Mesenchymal stem cell (in vitro differentiated cells and primary cell): ENCODE measurements at regions not wholly inside any gene's neighbourhood (a gene's known extent, or its start where the extent isn't known, plus 50 kb on each side); places are given as distances from the start of the nearest gene placed in this dataset.

Source experiments
- DNase-seq: peaks from one replicate; pipeline ENCODE4 v3.0.0-alpha.2; 2013
- H2AFZ ChIP-seq: one replicate; pipeline ENCODE4 v1.6.1; 2013; ENCODE audit warnings: low read depth, mild to moderate bottlenecking, control low read depth, inconsistent platforms, low read length, moderate library complexity
- H2AK5ac ChIP-seq: 2 replicates; pipeline ENCODE4 v1.6.1; 2013; ENCODE audit warnings: low read length, moderate library complexity, mild to moderate bottlenecking, inconsistent platforms; ENCODE audit not compliant: severe bottlenecking
- H2BK120ac ChIP-seq: one replicate; pipeline ENCODE4 v1.6.1; 2013; ENCODE audit warnings: low read depth, mild to moderate bottlenecking, inconsistent platforms, low read length, moderate library complexity
- H2BK12ac ChIP-seq, 2 experiments: one replicate each; pipeline ENCODE4 v1.6.1; 2013; ENCODE audit warnings: inconsistent platforms in 2 of 2, low read length in 2 of 2, mild to moderate bottlenecking in 2 of 2, moderate library complexity in 2 of 2, control low read depth in 1 of 2
- H2BK15ac ChIP-seq: one replicate; pipeline ENCODE4 v1.6.1; 2013; ENCODE audit warnings: mild to moderate bottlenecking, low read depth, inconsistent platforms; ENCODE audit not compliant: poor library complexity, severe bottlenecking
- H2BK5ac ChIP-seq: 2 replicates; pipeline ENCODE4 v1.6.1; 2013; ENCODE audit warnings: low read depth, mild to moderate bottlenecking, low read length, control low read depth, inconsistent platforms; ENCODE audit not compliant: poor library complexity, severe bottlenecking
- H3K14ac ChIP-seq, 2 experiments: one replicate each; pipeline ENCODE4 v1.6.1; 2013; ENCODE audit warnings: inconsistent platforms in 2 of 2, low read length in 2 of 2, control low read depth in 1 of 2, mild to moderate bottlenecking in 1 of 2, moderate library complexity in 1 of 2
- H3K18ac ChIP-seq, 2 experiments: one replicate each; pipeline ENCODE4 v1.6.1; 2013; ENCODE audit warnings: inconsistent platforms in 2 of 2, low read length in 2 of 2, control low read depth in 1 of 2, low read depth in 1 of 2, mild to moderate bottlenecking in 1 of 2
- H3K23ac ChIP-seq, 2 experiments: one replicate each; pipeline ENCODE4 v1.6.1; 2013; ENCODE audit warnings: inconsistent platforms in 2 of 2, low read length in 2 of 2, mild to moderate bottlenecking in 2 of 2, moderate library complexity in 2 of 2, control low read depth in 1 of 2
- H3K27ac ChIP-seq: 2 replicates; pipeline ENCODE4 v1.5.1; 2013; ENCODE audit warnings: mild to moderate bottlenecking, moderate library complexity, low read length, control low read depth, inconsistent platforms; ENCODE audit not compliant: poor library complexity, severe bottlenecking
- H3K27me3 ChIP-seq, 2 experiments: 2 replicates each; pipeline versions ENCODE4 v1.6.1 to v1.7.0; 2013; ENCODE audit warnings: low read length in 2 of 2, mild to moderate bottlenecking in 2 of 2, moderate library complexity in 2 of 2, control low read depth in 1 of 2, inconsistent platforms in 1 of 2; ENCODE audit not compliant: control insufficient read depth in 1 of 2, insufficient read depth in 1 of 2
- H3K36me3 ChIP-seq, 2 experiments: 2 replicates each; pipeline versions ENCODE4 v1.6.1 to v1.7.0; 2013; ENCODE audit warnings: low read length in 2 of 2, control low read depth in 1 of 2, inconsistent platforms in 1 of 2, low read depth in 1 of 2, mild to moderate bottlenecking in 1 of 2; ENCODE audit not compliant: insufficient read depth in 2 of 2, control insufficient read depth in 1 of 2
- H3K4ac ChIP-seq, 2 experiments: one replicate each; pipeline ENCODE4 v1.6.1; 2013; ENCODE audit warnings: inconsistent platforms in 2 of 2, low read length in 2 of 2, mild to moderate bottlenecking in 2 of 2, moderate library complexity in 2 of 2, control low read depth in 1 of 2, low read depth in 1 of 2
- H3K4me1 ChIP-seq: 2 replicates; pipeline ENCODE4 v1.6.1; 2013; ENCODE audit warnings: low read depth, low read length, control low read depth; ENCODE audit not compliant: control insufficient read depth, insufficient read depth
- H3K4me2 ChIP-seq: 2 replicates; pipeline ENCODE4 v1.6.1; 2013; ENCODE audit warnings: low read length, mild to moderate bottlenecking, inconsistent platforms; ENCODE audit not compliant: poor library complexity, severe bottlenecking
- H3K4me3 ChIP-seq, 2 experiments: 2 replicates each; pipeline versions ENCODE4 v1.5.1 to v1.7.0; 2013; ENCODE audit warnings: low read length in 2 of 2, mild to moderate bottlenecking in 2 of 2, control low read depth in 1 of 2, low read depth in 1 of 2; ENCODE audit not compliant: insufficient read depth in 1 of 2
- H3K79me1 ChIP-seq: replicated peaks from 2 replicates; pipeline ENCODE4 v1.6.1; 2013; ENCODE audit warnings: mild to moderate bottlenecking, control low read depth, low read length, inconsistent platforms; ENCODE audit not compliant: poor library complexity, severe bottlenecking
- H3K9ac ChIP-seq: 2 replicates; pipeline ENCODE4 v1.7.0; 2013; ENCODE audit warnings: mild to moderate bottlenecking, low read length, moderate library complexity
- H3K9me3 ChIP-seq: 2 replicates; pipeline ENCODE4 v1.7.0; 2013; ENCODE audit warnings: mild to moderate bottlenecking, low read length; ENCODE audit not compliant: control insufficient read depth
- H4K8ac ChIP-seq: one replicate; pipeline ENCODE4 v1.6.1; 2013; ENCODE audit warnings: inconsistent platforms, mild to moderate bottlenecking, low read length, moderate library complexity
- H4K91ac ChIP-seq: one replicate; pipeline ENCODE4 v1.6.1; 2013; ENCODE audit warnings: mild to moderate bottlenecking, low read length, inconsistent platforms
- WGBS: methylation state at CpG from one replicate; pipeline ENCODE4 v1.1.7; 2013; ENCODE audit warnings: mixed read lengths; 5-methylcytosine and 5-hydroxymethylcytosine counted together

DNA sequence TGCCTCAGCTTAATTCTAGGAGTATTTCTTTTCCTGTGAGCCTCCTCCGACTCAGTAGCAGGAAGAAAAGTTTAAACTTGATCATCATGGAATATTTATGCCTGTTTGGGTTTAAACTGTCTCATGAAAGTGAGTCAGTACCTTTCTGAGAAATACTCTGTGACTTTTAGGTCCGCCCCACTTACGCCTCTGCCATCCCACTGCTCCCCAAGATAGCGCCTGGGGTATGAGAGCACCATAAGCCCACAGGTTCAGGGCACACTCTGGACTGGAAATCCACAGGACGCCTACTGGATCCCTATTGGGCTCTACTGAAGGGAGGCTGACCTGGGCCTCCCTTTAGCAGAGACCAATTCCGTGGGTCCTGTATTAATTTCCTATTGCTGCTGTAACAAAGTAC lies 175.8 kb upstream of the CDH20 start:
- H2AFZ ChIP-seq, result no peak overlapping the region
- H3K4ac ChIP-seq, result no peak overlapping the region
- H4K8ac ChIP-seq, result no peak overlapping the region
- no peaks in the 10 kb centered on the region for H3K4me1 ChIP-seq
- no peak overlapping the region for H4K91ac ChIP-seq
- no peak overlapping the region for H3K4me2 ChIP-seq
- H2BK12ac ChIP-seq, result no peak overlapping the region
- no peak overlapping the region for H2BK15ac ChIP-seq
- no peak overlapping the region for H3K23ac ChIP-seq
- 85% methylated on average over 5 of the region's 6 CpGs for WGBS
- no peak overlapping the region for H3K9ac ChIP-seq
- no peaks in the 10 kb centered on the region for H3K79me1 ChIP-seq
- no peak overlapping the region for H3K14ac ChIP-seq
- no peak overlapping the region for H2BK120ac ChIP-seq
- no peak overlapping the region for H3K27ac ChIP-seq
- DNase-seq, result no peak
- H3K36me3 ChIP-seq, result no peaks in the 10 kb centered on the region
- H3K4me3 ChIP-seq, result no peak overlapping the region
- no peaks in the 10 kb centered on the region for H3K9me3 ChIP-seq
- H2AK5ac ChIP-seq, result no peak overlapping the region
- H3K18ac ChIP-seq, result no peak overlapping the region
- H3K27me3 ChIP-seq, result no peaks in the 10 kb centered on the region
- no peak overlapping the region for H2BK5ac ChIP-seq

DNA sequence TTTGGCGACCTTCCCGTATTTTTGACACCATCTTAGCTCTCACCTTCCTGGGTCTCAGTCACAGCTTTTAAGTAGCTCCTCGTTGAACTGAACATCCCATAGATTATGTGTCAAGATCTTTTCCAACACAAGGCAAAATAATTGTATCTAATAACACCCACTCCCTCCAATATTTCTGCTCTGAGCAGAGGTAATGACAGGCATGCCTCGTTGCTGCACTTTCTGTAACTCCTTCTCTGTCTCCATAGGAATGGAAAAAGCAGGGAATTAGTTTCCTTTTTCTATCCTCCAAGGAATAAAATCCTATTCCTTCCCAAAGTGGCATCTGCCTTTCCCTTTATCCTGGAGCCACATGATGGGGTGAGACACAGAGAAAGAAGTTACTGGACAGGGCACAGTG lies 174.0 kb upstream of the CDH20 start:
- H3K9me3 ChIP-seq, result no peaks in the 10 kb centered on the region
- no peak overlapping the region for H2BK15ac ChIP-seq
- H2BK12ac ChIP-seq, result no peak overlapping the region
- no peak overlapping the region for H3K4me2 ChIP-seq
- no peak overlapping the region for H4K8ac ChIP-seq
- no peak for DNase-seq
- no peak overlapping the region for H2BK120ac ChIP-seq
- WGBS, result 55% methylated on average over 4 of the region's 4 CpGs
- H3K4ac ChIP-seq, result no peak overlapping the region
- no peak overlapping the region for H3K9ac ChIP-seq
- H3K79me1 ChIP-seq, result no peaks in the 10 kb centered on the region
- no peak overlapping the region for H2AFZ ChIP-seq
- H3K14ac ChIP-seq, result no peak overlapping the region
- H3K36me3 ChIP-seq, result no peaks in the 10 kb centered on the region
- no peak overlapping the region for H4K91ac ChIP-seq
- no peak overlapping the region for H2AK5ac ChIP-seq
- no peak overlapping the region for H3K27ac ChIP-seq
- no peaks in the 10 kb centered on the region for H3K27me3 ChIP-seq
- H3K18ac ChIP-seq, result no peak overlapping the region
- no peak overlapping the region for H3K4me3 ChIP-seq
- H2BK5ac ChIP-seq, result no peak overlapping the region
- no peak overlapping the region for H3K23ac ChIP-seq
- H3K4me1 ChIP-seq, result no peaks in the 10 kb centered on the region

- H2AK5ac ChIP-seq, result no peak overlapping the region
- no peak overlapping the region for H3K18ac ChIP-seq
- no peak overlapping the region for H3K23ac ChIP-seq
- H4K8ac ChIP-seq, result no peak overlapping the region
- H2BK120ac ChIP-seq, result no peak overlapping the region
- no peak overlapping the region for H2BK12ac ChIP-seq
- H3K9me3 ChIP-seq, result no peaks in the 10 kb centered on the region
- no peak overlapping the region for H4K91ac ChIP-seq
- H3K79me1 ChIP-seq, result no peaks in the 10 kb centered on the region
- no peak overlapping the region for H3K9ac ChIP-seq
- H3K4me2 ChIP-seq, result no peak overlapping the region
- H3K36me3 ChIP-seq, result no peaks in the 10 kb centered on the region
- H3K4me3 ChIP-seq, result no peak overlapping the region
- no peak overlapping the region for H3K4ac ChIP-seq
- H2BK15ac ChIP-seq, result no peak overlapping the region
- H3K27me3 ChIP-seq, result no peaks in the 10 kb centered on the region
- no peak overlapping the region for H2BK5ac ChIP-seq
- DNase-seq, result no peak
- 74% methylated on average over 1 of the region's 1 CpG for WGBS
- no peak overlapping the region for H3K14ac ChIP-seq
- H3K4me1 ChIP-seq, result no peaks in the 10 kb centered on the region
- H3K27ac ChIP-seq, result no peak overlapping the region
- H2AFZ ChIP-seq, result no peak overlapping the region
These were observed 168.9 kb upstream of the CDH20 start for GRCh38 chr18:61164321-61164720.

DNA sequence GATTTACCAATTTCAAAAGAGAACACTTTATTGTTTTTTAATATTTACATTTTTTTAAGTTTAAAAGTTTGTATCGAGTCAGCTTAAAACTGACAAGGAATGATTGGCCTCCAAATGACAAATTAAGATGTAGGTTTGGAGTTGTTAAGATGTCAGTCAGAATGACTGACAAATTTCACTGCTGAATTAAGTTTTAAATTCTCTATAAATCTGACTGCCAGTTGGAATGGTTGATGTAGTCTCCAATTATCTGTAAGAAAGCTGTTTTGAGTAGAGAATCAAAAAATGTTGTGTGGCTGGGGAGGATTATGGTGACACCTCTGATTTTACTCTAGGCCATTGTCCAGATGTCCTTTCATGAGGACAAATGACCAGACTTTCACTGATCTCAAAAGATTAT lies 165.3 kb upstream of the CDH20 start:
- no peak overlapping the region for H2AFZ ChIP-seq
- H3K14ac ChIP-seq, result no peak overlapping the region
- H3K4me3 ChIP-seq, result no peak overlapping the region
- no peaks in the 10 kb centered on the region for H3K9me3 ChIP-seq
- WGBS, result 82% methylated on average over 1 of the region's 1 CpG
- no peaks in the 10 kb centered on the region for H3K4me1 ChIP-seq
- H3K36me3 ChIP-seq, result no peaks in the 10 kb centered on the region
- H4K91ac ChIP-seq, result no peak overlapping the region
- no peak overlapping the region for H3K23ac ChIP-seq
- H3K79me1 ChIP-seq, result no peaks in the 10 kb centered on the region
- no peak overlapping the region for H2BK120ac ChIP-seq
- no peak overlapping the region for H3K9ac ChIP-seq
- no peak overlapping the region for H3K18ac ChIP-seq
- no peak overlapping the region for H4K8ac ChIP-seq
- H2AK5ac ChIP-seq, result no peak overlapping the region
- no peak overlapping the region for H2BK5ac ChIP-seq
- H3K27ac ChIP-seq, result no peak overlapping the region
- DNase-seq, result no peak
- no peak overlapping the region for H3K4ac ChIP-seq
- no peak overlapping the region for H2BK12ac ChIP-seq
- H3K4me2 ChIP-seq, result no peak overlapping the region
- H3K27me3 ChIP-seq, result no peaks in the 10 kb centered on the region
- H2BK15ac ChIP-seq, result no peak overlapping the region
